GM12891 (cell line): ENCODE measurements at regions not wholly inside any gene's neighbourhood (a gene's known extent, or its start where the extent isn't known, plus 50 kb on each side); places are given as distances from the start of the nearest gene placed in this dataset.

Source experiments
- POLR2A ChIP-seq: IDR thresholded peaks from 2 replicates; pipeline ENCODE4 v1.6.1; 2011; ENCODE audit warnings: low read depth, low read length, control low read depth
- POLR2AphosphoS5 ChIP-seq: IDR thresholded peaks from 2 replicates; pipeline ENCODE4 v1.6.1; 2011; ENCODE audit warnings: low read depth, low read length, control low read depth
- SPI1 ChIP-seq: IDR thresholded peaks from 2 replicates; pipeline ENCODE4 v1.6.1; 2011; ENCODE audit warnings: low read depth, low read length, control low read depth
- TAF1 ChIP-seq: IDR thresholded peaks from 2 replicates; pipeline ENCODE4 v1.6.1; 2011; ENCODE audit warnings: low read depth, low read length, control low read depth

DNA sequence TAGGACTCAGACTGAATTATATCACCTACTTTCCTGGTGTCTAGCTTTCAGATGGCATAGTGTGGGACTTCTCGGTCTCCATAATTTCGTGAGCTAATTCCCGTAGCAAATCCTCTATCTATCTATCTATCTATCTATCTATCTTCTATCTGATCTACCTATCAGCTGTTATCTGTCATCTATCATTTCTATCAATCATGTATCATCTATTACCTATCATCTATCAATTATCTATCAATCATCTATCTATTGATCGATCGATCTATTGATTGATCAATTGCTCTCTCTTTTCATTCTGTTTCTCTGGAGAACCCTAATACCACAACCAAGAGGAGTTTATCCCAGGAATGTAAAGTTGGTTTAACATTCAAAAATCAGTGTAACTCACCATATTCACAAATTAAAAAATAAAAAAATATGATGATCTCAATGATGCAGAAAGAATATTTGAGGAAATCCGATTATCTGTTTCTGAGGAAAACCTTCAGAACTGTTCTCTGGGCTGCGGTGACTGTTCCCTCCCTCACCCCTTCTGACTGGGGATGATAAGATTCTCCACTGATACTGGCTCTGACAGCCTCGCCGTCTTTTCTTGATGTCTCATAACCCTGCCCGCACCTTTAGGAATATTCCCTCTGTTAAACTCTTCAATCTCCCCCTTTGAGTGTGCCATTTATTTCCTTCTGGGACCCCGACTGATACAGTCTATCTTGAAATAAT, 147.7 kb downstream of the ACTR3B start:
- TF ChIP-seq POLR2AphosphoS5: no peak
- no peak for TF ChIP-seq POLR2A
- TF ChIP-seq TAF1: no peak
- no peak for TF ChIP-seq SPI1
